ENCODE measurements at regions not wholly inside any gene's neighbourhood (a gene's known extent, or its start where the extent isn't known, plus 50 kb on each side); places are given as distances from the start of the nearest gene placed in this dataset.

GRCh38 chr15:87563869-87564268 lies 692.7 kb downstream of the NTRK3 start:
- intact Hi-C loops (cut with micrococcal nuclease), result no loop called here
- TF ChIP-seq CTCF (IDR thresholded peaks at IDR 0.05; ENCODE audit: unreplicated experiment), result no peak
- no peaks in the 10 kb centered on the region for H3K9me3 Mint-ChIP-seq (ENCODE audit: unreplicated experiment)
- POLR2A ChIA-PET, result no interaction called here
- BruUV-seq (replicated peaks), result no TSS peak
- no peaks in the 10 kb centered on the region for H3K27me3 Mint-ChIP-seq (ENCODE audit: insufficient read depth, unreplicated experiment)
- H3K36me3 Mint-ChIP-seq (ENCODE audit: insufficient read depth, unreplicated experiment), result no peaks in the 10 kb centered on the region
- no peak overlapping the region for H3K4me3 Mint-ChIP-seq (ENCODE audit: unreplicated experiment)
- CTCF ChIA-PET, result interaction anchor here (0.8 to 0.9 kb wide), 2 partner anchors 12 to 13 kb away, joined by 3 to 4 read pairs; no protein-coding TSS in a partner anchor
- H3K27ac Mint-ChIP-seq (ENCODE audit: low read depth, unreplicated experiment), result no peak overlapping the region
- DNase-seq (ENCODE audit: unreplicated experiment), result no peak
- H3K4me1 Mint-ChIP-seq (ENCODE audit: insufficient read depth, unreplicated experiment), result no peaks in the 10 kb centered on the region

GRCh38 chr15:87562203-87562602 lies 694.3 kb downstream of the NTRK3 start:
- POLR2A ChIA-PET, result no interaction called here
- H3K27me3 Mint-ChIP-seq (ENCODE audit: insufficient read depth, unreplicated experiment), result no peaks in the 10 kb centered on the region
- H3K36me3 Mint-ChIP-seq (ENCODE audit: insufficient read depth, unreplicated experiment), result no peaks in the 10 kb centered on the region
- no peak overlapping the region for H3K4me3 Mint-ChIP-seq (ENCODE audit: unreplicated experiment)
- H3K27ac Mint-ChIP-seq (ENCODE audit: low read depth, unreplicated experiment), result no peak overlapping the region
- TF ChIP-seq CTCF (IDR thresholded peaks at IDR 0.05; ENCODE audit: unreplicated experiment), result no peak
- no peaks in the 10 kb centered on the region for H3K4me1 Mint-ChIP-seq (ENCODE audit: insufficient read depth, unreplicated experiment)
- no peak for DNase-seq (ENCODE audit: unreplicated experiment)
- intact Hi-C loops (cut with micrococcal nuclease), result no loop called here
- CTCF ChIA-PET, result no interaction called here
- H3K9me3 Mint-ChIP-seq (ENCODE audit: unreplicated experiment), result no peaks in the 10 kb centered on the region
- BruUV-seq (replicated peaks), result no TSS peak

GRCh38 chr15:87561641-87562040 lies 694.9 kb downstream of the NTRK3 start:
- Mint-ChIP-seq H3K36me3 (ENCODE audit: insufficient read depth, unreplicated experiment) (no peaks in the 10 kb centered on the region), H3K27ac (ENCODE audit: low read depth, unreplicated experiment) (no peak overlapping the region), H3K27me3 (ENCODE audit: insufficient read depth, unreplicated experiment) (no peaks in the 10 kb centered on the region), H3K9me3 (ENCODE audit: unreplicated experiment) (no peaks in the 10 kb centered on the region), H3K4me1 (ENCODE audit: insufficient read depth, unreplicated experiment) (peaks cover 5% of the 10 kb centered on the region), H3K4me3 (ENCODE audit: unreplicated experiment) (no peak overlapping the region)
- DNase-seq (ENCODE audit: unreplicated experiment), result no peak
- intact Hi-C loops (cut with micrococcal nuclease), result no loop called here
- no peak for TF ChIP-seq CTCF (IDR thresholded peaks at IDR 0.05; ENCODE audit: unreplicated experiment)
- POLR2A ChIA-PET, result no interaction called here
- no TSS peak for BruUV-seq (replicated peaks)
- CTCF ChIA-PET, result no interaction called here

GRCh38 chr15:87557881-87558280 lies 698.7 kb downstream of the NTRK3 start:
- no peaks in the 10 kb centered on the region for H3K36me3 Mint-ChIP-seq (ENCODE audit: insufficient read depth, unreplicated experiment)
- H3K27me3 Mint-ChIP-seq (ENCODE audit: insufficient read depth, unreplicated experiment), result no peaks in the 10 kb centered on the region
- H3K9me3 Mint-ChIP-seq (ENCODE audit: unreplicated experiment), result peaks cover 9% of the 10 kb centered on the region
- ChIA-PET CTCF (interaction anchor here (1.6 kb wide), 1 partner anchor 525 kb away, joined by 3 read pairs; no protein-coding TSS in a partner anchor), POLR2A (interaction anchor here (0.6 kb wide), 1 partner anchor 95 kb away, joined by 3 read pairs; no protein-coding TSS in a partner anchor)
- DNase-seq (ENCODE audit: unreplicated experiment), result no peak
- intact Hi-C loops (cut with micrococcal nuclease), result no loop called here
- TF ChIP-seq CTCF (IDR thresholded peaks at IDR 0.05; ENCODE audit: unreplicated experiment), result no peak
- no peak overlapping the region for H3K4me3 Mint-ChIP-seq (ENCODE audit: unreplicated experiment)
- H3K27ac Mint-ChIP-seq (ENCODE audit: low read depth, unreplicated experiment), result no peak overlapping the region
- BruUV-seq (replicated peaks), result no TSS peak
- peaks cover 15% of the 10 kb centered on the region for H3K4me1 Mint-ChIP-seq (ENCODE audit: insufficient read depth, unreplicated experiment)

Data from MCF 10A (cell line).